Hepatocyte (in vitro differentiated cells): ENCODE measurements at regions not wholly inside any gene's neighbourhood (a gene's known extent, or its start where the extent isn't known, plus 50 kb on each side); places are given as distances from the start of the nearest gene placed in this dataset.

ENCODE experiments used
- EZH2phosphoT487 ChIP-seq: fragments of 200-600 bp; sonication (generic); IDR thresholded peaks from one replicate; pipeline ENCODE4 v1.6.1; 2018; ENCODE audit warnings: antibody characterized with exemption, mild to moderate bottlenecking, low read depth, moderate library complexity; ENCODE audit not compliant: unreplicated experiment, severe bottlenecking
- TF ChIP-seq, protein P1 (sequence below): fragments of 200-600 bp; sonication (generic); IDR thresholded peaks from 2 replicates; pipeline ENCODE4 v1.5.1; 2016; ENCODE audit warnings: antibody characterized with exemption, mild to moderate bottlenecking; ENCODE audit not compliant: poor library complexity

DNA sequence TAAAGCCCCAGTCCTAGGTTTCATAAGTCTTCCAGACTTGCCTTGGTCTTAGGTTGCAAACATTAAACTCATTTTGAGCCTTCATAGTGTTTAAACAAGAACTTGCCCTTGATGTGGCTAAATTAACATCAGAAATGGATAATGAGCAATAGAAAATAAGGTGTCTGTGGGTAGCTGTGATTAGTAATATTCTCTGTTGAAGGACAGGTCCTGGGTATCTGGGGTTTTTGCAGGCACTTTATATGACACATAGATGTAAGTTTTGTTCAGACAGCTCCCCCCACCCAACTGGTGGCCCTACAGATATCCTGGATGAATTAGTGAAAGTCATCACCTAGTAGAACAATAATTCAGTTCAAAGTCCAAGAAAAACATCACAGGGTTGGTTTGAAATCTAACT, 272.5 kb downstream of the PTTG2 start:
- TF ChIP-seq, protein P1, sequence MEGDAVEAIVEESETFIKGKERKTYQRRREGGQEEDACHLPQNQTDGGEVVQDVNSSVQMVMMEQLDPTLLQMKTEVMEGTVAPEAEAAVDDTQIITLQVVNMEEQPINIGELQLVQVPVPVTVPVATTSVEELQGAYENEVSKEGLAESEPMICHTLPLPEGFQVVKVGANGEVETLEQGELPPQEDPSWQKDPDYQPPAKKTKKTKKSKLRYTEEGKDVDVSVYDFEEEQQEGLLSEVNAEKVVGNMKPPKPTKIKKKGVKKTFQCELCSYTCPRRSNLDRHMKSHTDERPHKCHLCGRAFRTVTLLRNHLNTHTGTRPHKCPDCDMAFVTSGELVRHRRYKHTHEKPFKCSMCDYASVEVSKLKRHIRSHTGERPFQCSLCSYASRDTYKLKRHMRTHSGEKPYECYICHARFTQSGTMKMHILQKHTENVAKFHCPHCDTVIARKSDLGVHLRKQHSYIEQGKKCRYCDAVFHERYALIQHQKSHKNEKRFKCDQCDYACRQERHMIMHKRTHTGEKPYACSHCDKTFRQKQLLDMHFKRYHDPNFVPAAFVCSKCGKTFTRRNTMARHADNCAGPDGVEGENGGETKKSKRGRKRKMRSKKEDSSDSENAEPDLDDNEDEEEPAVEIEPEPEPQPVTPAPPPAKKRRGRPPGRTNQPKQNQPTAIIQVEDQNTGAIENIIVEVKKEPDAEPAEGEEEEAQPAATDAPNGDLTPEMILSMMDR, result no peak
- no peak for TF ChIP-seq EZH2phosphoT487
